ENCODE measurements at regions not wholly inside any gene's neighbourhood (a gene's known extent, or its start where the extent isn't known, plus 50 kb on each side); places are given as distances from the start of the nearest gene placed in this dataset.
"Not testable (repeated sequence)": the region's sequence is repeated elsewhere in the genome, so short reads cannot be mapped to it uniquely, and the experiment has no call there.

DNA sequence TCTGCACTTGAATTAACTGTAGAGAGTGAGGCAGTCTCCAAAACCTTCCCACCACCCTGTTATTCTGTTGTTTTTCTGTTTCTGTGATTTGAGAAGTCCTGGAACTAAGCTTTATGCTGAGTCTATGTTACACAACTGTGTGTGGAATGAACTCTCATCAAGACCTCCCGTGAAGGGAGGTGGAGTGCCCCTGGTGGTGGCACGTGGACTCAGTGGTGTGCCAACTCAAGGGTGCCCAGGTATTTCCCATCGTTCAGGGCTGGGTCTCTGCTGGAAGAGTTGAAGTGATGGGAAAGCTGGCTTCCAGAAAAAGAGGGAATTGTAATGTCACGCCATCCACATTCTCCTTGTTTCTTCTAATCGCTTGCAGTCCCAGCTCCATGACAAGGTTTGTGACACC lies 374.2 kb downstream of the SMOC2 start:
- ChIA-PET CTCF (no interaction called here), POLR2A (no interaction called here)

DNA sequence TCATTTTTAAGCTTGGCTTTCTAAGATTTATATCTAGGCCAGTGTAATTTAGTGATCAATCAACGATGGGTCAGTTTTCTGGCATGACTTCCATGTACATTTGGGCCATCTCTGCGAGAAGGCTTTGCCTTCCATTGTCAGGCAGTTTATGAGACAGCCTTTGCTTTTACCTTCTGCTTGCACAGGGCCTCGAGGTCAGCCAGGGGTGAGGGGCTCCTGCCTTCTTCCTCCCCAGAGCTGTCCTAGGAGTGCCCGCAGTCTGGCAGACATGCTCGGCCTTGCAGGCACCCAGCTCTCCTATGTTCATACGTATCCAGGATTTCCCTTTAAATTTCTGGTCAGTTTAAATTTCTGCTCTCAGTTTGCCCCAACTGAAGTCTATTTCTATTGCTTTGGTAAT lies 367.2 kb downstream of the SMOC2 start:
- CTCF ChIA-PET: no interaction called here
- POLR2A ChIA-PET: no interaction called here

DNA sequence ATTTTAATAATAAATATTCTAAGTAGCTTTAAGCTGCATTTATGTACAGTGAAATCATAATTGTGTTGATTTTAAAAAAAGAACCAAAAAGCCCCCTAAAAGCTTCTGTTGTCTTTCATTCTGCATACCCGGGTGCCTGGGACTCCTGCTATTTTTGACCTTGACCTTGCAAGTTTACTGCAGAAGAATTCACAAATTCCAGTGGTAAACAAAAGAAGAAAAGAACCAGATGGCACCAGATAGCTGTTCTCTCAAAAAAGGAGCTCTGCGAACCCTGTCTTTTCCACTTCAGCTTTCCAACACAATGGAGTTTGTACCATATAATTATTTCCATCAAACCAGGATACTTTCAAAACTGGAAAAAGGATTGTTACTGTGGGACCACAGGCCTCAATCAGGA lies 363.3 kb downstream of the SMOC2 start:
- CTCF ChIA-PET: no interaction called here
- POLR2A ChIA-PET: no interaction called here

DNA sequence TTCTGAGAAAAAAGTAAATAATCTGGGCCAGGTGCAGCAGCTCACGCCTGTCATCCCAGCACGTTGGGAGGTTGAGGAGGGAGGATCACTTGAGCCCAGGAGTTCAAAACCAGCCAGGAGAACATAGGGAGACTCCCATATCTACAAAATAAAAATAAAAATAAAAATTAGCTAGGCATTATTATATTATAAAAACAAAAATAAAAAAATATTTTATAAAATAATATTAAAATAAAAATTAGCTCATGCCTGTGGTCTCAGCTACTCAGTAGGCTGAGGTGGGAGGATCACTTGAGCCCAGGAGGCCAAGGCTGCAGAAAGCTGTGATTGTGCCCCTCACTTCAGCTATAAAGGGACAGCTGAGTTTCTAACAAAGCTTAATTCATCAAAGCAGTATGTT lies 362.9 kb downstream of the SMOC2 start:
- ChIA-PET CTCF (no interaction called here), POLR2A (no interaction called here)

DNA sequence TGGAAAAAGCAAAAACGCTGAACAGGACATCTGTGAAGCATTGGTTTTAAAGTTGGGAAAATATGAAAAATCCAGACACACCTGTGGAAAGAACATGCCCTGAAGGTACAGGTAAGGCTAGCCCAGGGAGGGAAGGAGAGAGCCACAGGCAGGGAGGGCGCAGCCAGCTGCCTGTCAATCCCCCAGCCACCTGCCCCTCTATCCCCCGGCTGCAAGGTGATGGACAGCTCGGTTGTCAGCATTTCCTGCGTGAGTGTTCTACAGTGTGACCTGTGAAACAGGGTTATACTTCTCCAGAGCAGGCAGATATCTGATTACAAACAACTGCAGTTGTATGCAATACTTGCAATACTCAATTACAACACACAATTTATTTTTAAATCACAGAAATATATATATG lies 358.1 kb downstream of the SMOC2 start:
- ChIA-PET POLR2A (no interaction called here), CTCF (no interaction called here)

DNA sequence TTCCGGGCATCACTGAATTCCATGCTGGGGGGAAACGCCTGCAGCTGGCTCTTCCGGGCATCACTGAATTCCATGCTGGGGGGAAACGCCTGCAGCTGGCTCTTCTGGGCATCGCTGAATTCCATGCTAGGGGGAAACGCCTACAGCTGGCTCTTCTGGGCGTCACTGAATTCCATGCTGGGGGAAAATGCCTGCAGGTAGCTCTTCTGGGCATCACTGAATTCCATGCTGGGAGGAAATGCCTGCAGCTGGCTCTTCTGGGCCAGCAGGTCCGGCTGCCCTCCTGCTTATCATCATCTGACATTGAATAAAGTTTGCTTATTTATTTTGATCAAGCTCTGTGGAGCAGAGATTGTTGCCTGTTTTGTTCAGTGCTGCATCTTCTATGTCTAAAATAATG lies 355.1 kb downstream of the SMOC2 start:
- ChIA-PET CTCF (no interaction called here), POLR2A (no interaction called here)

DNA sequence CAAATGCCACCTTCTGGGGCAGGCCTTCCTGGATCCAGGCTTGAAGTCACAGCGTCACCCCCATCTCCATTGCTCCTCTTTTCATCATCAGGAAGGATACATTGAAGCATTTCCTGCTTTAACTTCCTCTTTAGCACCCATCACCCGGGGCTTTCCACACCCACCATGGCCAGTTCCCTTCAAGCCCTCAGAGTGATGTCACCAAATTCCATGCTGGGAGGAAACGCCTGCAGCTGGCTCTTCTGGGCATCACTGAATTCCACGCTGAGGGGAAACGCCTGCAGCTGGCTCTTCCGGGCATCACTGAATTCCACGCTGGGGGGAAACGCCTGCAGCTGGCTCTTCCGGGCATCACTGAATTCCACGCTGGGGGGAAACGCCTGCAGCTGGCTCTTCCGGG lies 354.6 kb downstream of the SMOC2 start:
- CTCF ChIA-PET, POLR2A ChIA-PET: not testable (repeated sequence)

DNA sequence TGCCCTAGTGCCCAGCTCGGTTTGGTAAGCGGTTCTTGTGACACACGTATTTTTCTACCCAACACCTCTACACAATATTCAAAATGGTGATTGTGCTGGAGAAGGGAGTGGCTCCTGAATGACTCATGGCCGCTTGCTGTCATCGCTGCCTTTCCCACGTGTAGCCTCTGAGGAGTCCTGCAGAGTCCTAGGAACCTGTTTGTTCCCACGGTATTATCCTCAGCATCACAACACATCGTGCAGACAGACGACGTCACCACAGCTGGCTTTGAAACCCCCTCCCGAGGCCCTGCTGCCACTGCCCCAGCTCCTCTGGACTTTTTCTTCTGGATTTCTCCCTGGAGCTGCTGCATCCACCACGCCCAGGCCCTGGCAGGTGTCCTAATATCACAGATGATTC lies 353.5 kb downstream of the SMOC2 start:
- ChIA-PET CTCF (no interaction called here), POLR2A (no interaction called here)

DNA sequence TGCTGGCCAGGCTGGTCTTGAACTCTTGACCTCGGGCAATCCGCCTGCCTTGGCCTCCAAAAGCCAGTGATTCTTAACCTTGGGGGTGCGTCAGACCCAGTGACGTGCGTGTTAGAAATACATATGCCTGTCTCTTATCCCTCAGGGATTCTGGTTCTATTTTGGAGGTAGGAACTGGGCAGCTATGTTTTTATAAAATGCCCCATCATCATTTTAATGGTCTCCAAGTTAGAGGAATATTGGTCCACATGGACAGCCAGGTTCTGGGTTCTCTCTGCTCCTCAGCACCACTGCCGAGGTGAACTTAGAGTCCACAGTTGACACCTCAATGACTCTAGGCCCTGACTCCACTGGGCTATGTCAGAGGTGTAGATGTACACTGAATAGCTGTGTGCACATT lies 352.7 kb downstream of the SMOC2 start:
- CTCF ChIA-PET: interaction anchor here (0.6 kb wide), 1 partner anchor 130 kb away, joined by 3 read pairs; no protein-coding TSS in a partner anchor

DNA sequence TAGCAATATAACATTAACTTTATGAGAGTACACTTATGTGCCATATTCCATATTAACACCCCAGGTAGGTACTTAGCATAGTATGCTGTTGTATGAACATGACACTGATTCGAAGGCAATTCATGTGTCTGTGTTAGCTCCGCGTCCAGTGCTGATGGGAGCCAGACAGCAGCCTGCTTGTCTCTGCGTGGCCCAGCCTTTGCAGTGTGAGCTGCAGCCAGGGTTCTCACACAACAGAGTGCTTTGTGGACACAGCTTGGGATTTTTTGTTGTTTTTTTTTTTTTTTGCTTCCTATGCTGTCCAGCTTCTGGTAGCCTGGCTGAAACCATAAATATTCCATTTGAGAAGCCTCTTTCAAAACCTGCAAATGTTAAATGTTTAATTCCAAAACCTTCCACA lies 350.9 kb downstream of the SMOC2 start:
- ChIA-PET POLR2A (no interaction called here), CTCF (no interaction called here)

More for the DNA sequence above, 352.7 kb downstream of the SMOC2 start:
- POLR2A ChIA-PET: no interaction called here

DNA sequence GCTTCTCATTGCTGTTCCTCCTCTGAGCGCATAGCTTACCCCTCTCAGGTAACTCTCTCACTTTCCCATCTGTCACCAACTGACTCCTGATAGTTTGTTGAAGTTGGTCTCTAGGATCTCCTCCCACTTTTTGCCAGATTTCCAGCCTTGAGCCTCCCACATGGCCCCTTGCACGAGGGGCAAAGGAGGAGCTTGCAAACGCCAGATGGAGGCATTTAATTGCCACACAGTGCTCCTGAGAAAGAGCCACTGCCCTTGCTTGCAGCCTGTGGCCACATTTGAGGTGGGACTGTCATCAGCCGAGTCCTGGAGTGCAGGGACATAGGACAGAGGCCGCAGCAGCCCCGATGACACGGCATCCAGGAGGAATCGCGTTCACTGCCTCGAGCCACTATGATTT lies 348.7 kb downstream of the SMOC2 start:
- POLR2A ChIA-PET: no interaction called here
- CTCF ChIA-PET: no interaction called here

DNA sequence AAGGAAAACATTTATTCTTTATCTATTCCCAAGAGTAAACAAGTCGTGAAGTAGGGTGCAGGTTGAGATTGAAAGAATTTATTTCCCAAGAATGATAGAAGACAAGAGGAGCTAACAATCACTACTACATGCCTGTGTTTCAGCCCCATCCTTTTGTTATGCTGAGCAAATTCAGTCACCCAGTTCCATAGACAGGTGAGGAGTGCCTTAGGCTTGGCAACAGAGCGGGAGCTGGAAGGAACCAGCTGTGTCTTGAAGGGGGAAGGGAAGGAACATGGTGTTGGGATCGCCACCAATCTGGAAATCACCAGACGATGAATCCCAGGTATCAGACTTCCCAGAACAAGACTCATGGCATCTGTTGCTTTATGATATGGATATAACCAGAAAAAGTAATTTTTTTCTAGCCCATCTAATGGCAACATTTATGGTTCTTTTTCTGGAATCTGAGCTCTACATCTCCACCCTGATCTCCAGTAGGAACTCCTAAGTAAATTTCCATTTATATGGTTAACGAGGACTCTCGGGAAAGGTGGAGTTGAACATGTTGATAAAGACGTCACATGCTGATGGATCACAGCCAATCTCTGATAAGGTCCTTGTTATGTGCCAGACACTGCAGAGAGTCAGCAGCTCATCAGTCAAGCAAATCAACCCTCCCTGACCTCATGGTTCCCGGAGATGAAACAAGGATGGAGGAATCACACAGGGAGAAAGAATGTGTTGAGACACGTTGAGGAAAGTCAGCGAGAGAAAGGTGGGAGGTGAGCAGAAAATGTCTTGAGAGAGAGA lies 344.9 kb downstream of the SMOC2 start:
- CTCF ChIA-PET: interaction anchor here (0.6 kb wide), 1 partner anchor 21 kb away, joined by 3 read pairs; no protein-coding TSS in a partner anchor
- POLR2A ChIA-PET: no interaction called here

DNA sequence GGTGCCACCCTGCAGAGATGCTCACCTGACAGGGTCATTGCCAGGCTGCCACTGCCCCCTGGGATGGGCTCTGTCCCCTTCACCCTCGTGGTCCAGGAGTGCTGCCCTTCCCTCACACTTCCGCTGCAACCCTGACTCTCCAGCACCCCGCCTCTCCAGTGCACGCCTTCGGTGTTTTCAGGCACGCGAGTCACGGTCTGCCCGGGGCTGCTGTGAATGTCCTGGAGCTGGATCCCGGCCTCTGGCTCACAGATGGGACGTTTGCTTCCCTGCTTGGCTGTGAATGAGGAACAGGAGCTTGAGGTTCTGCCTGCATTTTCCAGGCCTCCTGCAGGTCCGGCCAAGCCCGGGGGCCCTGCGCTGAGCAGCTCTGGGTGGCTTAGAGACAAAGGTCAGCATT lies 343.4 kb downstream of the SMOC2 start:
- POLR2A ChIA-PET: no interaction called here
- CTCF ChIA-PET: no interaction called here

DNA sequence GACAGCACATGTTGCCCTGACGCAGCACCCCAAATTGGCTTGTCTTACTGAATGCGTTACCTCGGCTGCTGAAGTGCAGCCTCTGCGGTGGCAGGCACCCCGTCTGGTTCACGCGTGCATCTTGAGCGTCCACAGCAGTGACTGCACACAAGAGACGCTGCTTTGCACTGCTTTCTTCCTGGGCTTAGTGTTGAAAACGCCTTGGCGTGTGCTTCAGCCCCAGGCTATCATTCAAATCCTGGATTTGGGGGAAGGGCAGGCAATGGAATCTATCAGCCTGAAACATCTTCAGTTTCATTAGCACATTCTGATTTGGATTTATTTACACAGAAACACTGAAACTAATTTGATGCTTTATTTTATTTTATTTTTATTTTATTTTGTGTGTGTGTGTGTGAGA lies 342.7 kb downstream of the SMOC2 start:
- ChIA-PET CTCF (no interaction called here), POLR2A (no interaction called here)

DNA sequence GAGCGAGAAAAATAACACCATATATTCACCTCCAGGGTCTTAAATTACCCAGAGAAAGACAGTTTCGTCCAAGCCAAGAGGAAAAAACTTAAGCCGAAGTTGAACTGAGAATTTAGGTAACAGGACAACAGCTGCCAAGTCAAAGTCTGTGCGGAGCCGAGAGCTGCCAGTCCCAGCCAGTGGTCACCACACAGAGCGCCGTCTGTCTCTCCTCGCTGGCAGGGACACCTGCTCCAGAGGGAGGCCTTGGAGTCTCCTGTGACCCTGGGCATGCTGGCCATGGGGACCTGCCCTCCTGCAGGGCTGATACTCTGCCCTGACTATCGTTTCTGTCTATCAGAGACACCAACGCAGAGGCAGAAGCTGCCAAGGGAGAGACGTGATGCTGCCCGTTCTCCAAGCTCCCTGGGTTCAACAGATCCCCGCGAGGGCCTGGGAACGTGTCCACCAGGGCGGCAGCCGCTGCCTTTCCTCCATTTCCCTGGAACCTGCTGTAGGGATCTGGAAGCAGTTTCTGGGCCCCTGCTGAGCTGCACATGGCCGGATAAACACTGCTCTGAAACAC lies 341.3 kb downstream of the SMOC2 start:
- CTCF ChIA-PET: no interaction called here
- POLR2A ChIA-PET: no interaction called here

DNA sequence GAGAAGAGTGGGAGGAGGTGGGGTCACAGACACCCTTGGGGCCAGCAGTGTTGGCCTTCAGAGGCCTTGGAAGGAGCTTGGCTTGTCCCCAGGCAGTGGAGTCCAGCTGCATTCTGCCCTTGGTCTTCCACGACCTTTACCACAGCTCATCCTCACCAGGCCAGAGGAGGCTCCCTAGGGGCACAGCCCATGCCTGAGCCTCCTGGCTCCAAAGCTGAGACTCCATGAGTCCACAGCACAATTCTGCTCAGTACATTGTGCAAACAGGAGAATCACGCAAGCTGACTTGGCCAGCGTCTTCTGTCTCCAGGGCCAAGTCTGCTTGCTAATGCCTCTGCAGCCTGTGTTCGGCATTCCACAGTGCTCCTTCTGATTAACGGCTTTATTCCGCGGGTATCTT lies 337.2 kb downstream of the SMOC2 start:
- POLR2A ChIA-PET: no interaction called here
- CTCF ChIA-PET: no interaction called here

DNA sequence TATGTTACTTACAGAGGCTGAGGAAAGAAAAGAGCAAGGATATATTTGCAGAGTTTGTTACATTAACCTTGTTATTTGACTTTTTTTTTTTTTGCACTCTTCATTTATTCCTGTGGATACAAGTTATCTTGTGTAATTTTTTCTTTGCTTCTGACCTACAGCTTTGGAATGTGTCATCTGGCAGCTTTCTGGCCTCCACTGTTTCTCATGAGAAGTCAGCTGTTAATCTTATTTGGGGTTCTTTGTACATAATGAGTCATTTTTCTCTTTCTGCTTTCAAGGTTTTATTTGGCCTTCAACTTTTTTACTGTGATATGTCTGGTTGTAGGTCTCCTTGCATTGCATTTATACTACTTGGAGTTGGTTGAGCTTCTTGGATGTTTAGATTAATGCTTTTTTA lies 333.4 kb downstream of the SMOC2 start:
- ChIA-PET CTCF (no interaction called here), POLR2A (no interaction called here)

DNA sequence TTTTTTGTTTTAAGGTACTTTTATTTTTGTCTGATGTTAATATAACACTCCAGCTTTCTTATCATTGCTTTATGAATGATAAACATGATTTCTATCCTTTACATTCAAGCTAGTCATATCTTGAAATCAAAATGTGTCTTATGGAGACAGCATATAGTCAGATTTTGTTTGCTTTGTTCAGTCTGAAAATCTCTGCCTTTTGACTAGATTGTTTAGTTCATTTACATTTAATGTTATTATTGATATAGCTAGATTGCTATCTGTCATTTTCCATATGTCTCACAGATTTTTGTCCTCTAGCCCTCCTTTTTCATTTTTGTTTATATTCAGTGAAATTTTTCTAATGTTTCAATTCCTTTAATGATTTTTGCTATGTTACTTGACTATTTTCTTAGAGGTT lies 332.8 kb downstream of the SMOC2 start:
- ChIA-PET POLR2A (no interaction called here), CTCF (no interaction called here)

DNA sequence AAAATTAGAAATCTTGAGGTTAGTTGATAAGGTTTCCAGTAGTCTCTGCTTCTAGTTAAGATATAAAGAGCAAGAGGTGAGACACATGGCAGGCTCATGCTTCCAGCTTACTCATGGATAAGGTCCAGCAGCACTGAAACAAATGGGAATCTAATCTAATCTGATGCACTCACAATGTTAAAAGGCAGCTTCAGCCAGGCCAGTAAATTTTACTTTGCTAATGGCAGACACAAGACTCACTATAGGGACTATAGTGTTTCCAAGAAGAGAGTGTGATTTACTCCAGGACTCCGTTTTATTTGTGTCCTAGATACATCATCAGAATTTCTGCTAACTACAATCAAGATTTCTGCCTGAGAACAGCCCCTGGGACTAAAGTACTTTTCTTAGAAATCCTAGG lies 324.8 kb downstream of the SMOC2 start:
- CTCF ChIA-PET: no interaction called here

DNA sequence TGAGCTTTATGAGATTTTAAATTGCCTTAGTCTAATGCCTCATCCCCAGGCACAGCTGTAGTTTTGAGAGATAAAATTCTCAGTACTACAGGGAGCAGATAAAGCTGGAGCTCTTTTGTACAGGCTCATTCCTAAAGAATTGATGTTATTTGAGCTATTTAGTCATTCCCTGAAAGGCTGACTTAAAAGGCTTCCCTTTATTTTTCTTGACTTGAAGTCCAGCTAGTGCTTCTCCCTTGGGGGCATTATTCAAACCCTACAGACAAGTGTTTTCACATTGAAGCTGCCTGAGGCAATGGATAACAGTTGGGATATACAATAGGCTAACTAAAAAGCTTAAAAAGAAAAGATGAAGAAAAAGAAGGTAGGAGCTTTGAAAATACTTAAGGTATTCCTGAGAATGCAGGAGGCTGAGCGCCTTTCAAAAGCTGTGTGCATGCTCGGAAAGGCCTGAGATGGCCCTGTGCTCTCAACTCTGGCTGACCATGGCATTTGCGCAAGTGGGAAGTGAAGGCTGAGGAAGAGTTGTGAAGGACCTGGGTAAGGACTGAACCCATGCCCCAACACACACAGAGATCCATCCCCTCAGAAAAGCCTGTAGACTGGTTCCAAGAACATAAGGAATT lies 315.1 kb downstream of the SMOC2 start:
- CTCF ChIA-PET: no interaction called here
- POLR2A ChIA-PET: no interaction called here

More for the DNA sequence above, 324.8 kb downstream of the SMOC2 start:
- POLR2A ChIA-PET: no interaction called here

DNA sequence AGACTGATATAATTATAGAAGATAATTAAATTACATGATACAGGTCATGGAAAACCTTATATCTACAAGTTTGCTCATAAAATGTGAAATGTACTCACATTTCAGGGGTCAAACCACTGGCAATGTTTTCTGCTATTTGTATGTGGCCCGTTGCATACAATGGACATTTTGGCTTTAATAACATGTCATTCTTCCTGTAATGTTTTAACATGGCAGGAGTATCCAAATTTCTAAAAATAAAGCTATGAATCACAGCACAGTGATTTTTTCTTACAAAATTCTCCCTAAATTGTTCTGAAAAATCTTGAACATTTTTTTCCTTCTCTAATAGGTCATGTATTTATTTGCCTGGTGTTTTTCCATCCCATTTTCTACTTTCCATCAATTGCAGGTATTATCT lies 305.7 kb downstream of the SMOC2 start:
- POLR2A ChIA-PET: no interaction called here

DNA sequence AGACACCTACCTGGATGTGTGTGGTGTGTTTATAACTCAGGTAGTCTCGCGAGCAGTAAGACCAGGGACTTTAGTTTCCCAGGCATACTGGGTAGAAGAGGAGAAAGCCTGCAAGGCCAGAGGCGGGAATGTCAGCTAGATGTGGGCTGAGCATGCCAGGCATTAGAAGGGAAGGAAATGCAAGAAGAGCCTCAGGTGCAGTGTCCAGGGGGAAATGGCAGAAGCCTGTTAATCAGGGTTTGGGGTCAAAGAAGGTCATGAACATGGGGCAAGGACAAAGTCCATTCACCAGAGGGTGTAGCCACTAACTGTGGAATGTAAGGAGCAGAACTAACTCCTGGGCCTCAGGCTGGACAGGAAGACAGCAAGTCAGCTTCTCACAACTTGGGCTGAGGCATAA lies 305.0 kb downstream of the SMOC2 start:
- POLR2A ChIA-PET: no interaction called here
- CTCF ChIA-PET: no interaction called here

More for the DNA sequence above, 305.7 kb downstream of the SMOC2 start:
- CTCF ChIA-PET: no interaction called here

Data from activated CD8-positive, alpha-beta memory T cell treated with anti-CD3 and anti-CD28 coated beads for 36 hours (primary cell).